H9 (cell line): ENCODE measurements at regions not wholly inside any gene's neighbourhood (a gene's known extent, or its start where the extent isn't known, plus 50 kb on each side); places are given as distances from the start of the nearest gene placed in this dataset.

ENCODE experiments used
- DNase-seq: peaks from one replicate; pipeline ENCODE4 v3.0.0-alpha.2; 2017
- H2AFZ ChIP-seq: one replicate; pipeline ENCODE4 v1.6.1; 2013; ENCODE audit warnings: mild to moderate bottlenecking, low read length, control low read depth, moderate library complexity
- H2AK5ac ChIP-seq: 2 replicates; pipeline ENCODE4 v1.6.1; 2013; ENCODE audit warnings: low read length, control low read depth, mixed read lengths; ENCODE audit not compliant: insufficient read length
- H2BK120ac ChIP-seq: one replicate; pipeline ENCODE4 v1.6.1; 2013; ENCODE audit warnings: low read depth, mild to moderate bottlenecking, low read length, control low read depth, inconsistent platforms; ENCODE audit not compliant: poor library complexity, severe bottlenecking
- H2BK12ac ChIP-seq: 2 replicates; pipeline ENCODE4 v1.6.1; 2013; ENCODE audit warnings: low read length, control low read depth, mixed read lengths, low read depth; ENCODE audit not compliant: insufficient read length
- H2BK15ac ChIP-seq: 2 replicates; pipeline ENCODE4 v1.6.1; 2013; ENCODE audit warnings: low read depth, low read length, control low read depth
- H2BK20ac ChIP-seq: one replicate; pipeline ENCODE4 v1.6.1; 2013; ENCODE audit warnings: low read depth, mild to moderate bottlenecking, low read length, control low read depth, inconsistent platforms; ENCODE audit not compliant: poor library complexity, severe bottlenecking
- H2BK5ac ChIP-seq: 2 replicates; pipeline ENCODE4 v1.6.1; 2013; ENCODE audit warnings: low read length, control low read depth, mixed read lengths; ENCODE audit not compliant: insufficient read length
- H3K14ac ChIP-seq: 2 replicates; pipeline ENCODE4 v1.6.1; 2013; ENCODE audit warnings: low read length, control low read depth; ENCODE audit not compliant: insufficient read depth
- H3K18ac ChIP-seq: 2 replicates; pipeline ENCODE4 v1.6.1; 2013; ENCODE audit warnings: low read depth, mild to moderate bottlenecking, mixed read lengths, low read length, control low read depth; ENCODE audit not compliant: insufficient read length
- H3K23ac ChIP-seq: 2 replicates; pipeline ENCODE4 v1.6.1; 2013; ENCODE audit warnings: low read length, control low read depth, mixed read lengths, low read depth; ENCODE audit not compliant: insufficient read length
- H3K23me2 ChIP-seq: 2 replicates; pipeline ENCODE4 v1.6.1; 2013; ENCODE audit warnings: low read depth, mild to moderate bottlenecking, mixed read lengths, low read length, control low read depth; ENCODE audit not compliant: insufficient read length, poor library complexity, severe bottlenecking
- H3K27ac ChIP-seq: 2 replicates; pipeline ENCODE4 v1.5.1; 2013; ENCODE audit warnings: low read length, control low read depth, mixed read lengths, low read depth; ENCODE audit not compliant: insufficient read length
- H3K27me3 ChIP-seq: 2 replicates; pipeline ENCODE4 v1.6.1; 2013; ENCODE audit warnings: low read length, control low read depth, inconsistent platforms; ENCODE audit not compliant: insufficient read depth
- H3K4ac ChIP-seq: 2 replicates; pipeline ENCODE4 v1.6.1; 2013; ENCODE audit warnings: low read depth, mild to moderate bottlenecking, control low read depth, inconsistent platforms, low read length, moderate library complexity
- H3K4me1 ChIP-seq: 2 replicates; pipeline ENCODE4 v1.6.1; 2013; ENCODE audit warnings: low read length, control low read depth, inconsistent platforms; ENCODE audit not compliant: insufficient read depth
- H3K4me2 ChIP-seq: 2 replicates; pipeline ENCODE4 v1.6.1; 2013; ENCODE audit warnings: low read length, control low read depth, mixed read lengths; ENCODE audit not compliant: insufficient read length, insufficient read depth
- H3K56ac ChIP-seq: 2 replicates; pipeline ENCODE4 v1.6.1; 2013; ENCODE audit warnings: low read depth, mild to moderate bottlenecking, mixed read lengths, low read length, control low read depth; ENCODE audit not compliant: insufficient read length
- H3K79me1 ChIP-seq: 2 replicates; pipeline ENCODE4 v1.6.1; 2013; ENCODE audit warnings: low read depth, mild to moderate bottlenecking, moderate library complexity, low read length, control low read depth, inconsistent platforms; ENCODE audit not compliant: insufficient read depth, poor library complexity, severe bottlenecking
- H3K79me2 ChIP-seq: 2 replicates; pipeline ENCODE4 v1.6.1; 2013; ENCODE audit warnings: low read length, control low read depth, inconsistent platforms; ENCODE audit not compliant: insufficient read depth
- H3K9ac ChIP-seq: 2 replicates; pipeline ENCODE4 v1.6.1; 2013; ENCODE audit warnings: low read length, control low read depth, mixed read lengths; ENCODE audit not compliant: insufficient read length; ENCODE audit errors: extremely low read depth
- H3K9me3 ChIP-seq: one replicate; pipeline ENCODE4 v1.6.1; 2013; ENCODE audit warnings: low read depth, low read length, inconsistent platforms; ENCODE audit not compliant: control insufficient read depth
- H3T11ph ChIP-seq: one replicate; pipeline ENCODE4 v1.6.1; 2013; ENCODE audit warnings: mild to moderate bottlenecking, low read length, control low read depth, inconsistent platforms
- H4K20me1 ChIP-seq: one replicate; pipeline ENCODE4 v1.6.1; 2013; ENCODE audit not compliant: control insufficient read depth, insufficient read length, insufficient read depth
- H4K5ac ChIP-seq: 2 replicates; pipeline ENCODE4 v1.6.1; 2013; ENCODE audit warnings: low read depth, mild to moderate bottlenecking, mixed read lengths, low read length, control low read depth; ENCODE audit not compliant: insufficient read length
- H4K8ac ChIP-seq: replicated peaks from 2 replicates; pipeline ENCODE4 v1.6.1; 2013; ENCODE audit warnings: low read length, control low read depth, mixed read lengths, low read depth; ENCODE audit not compliant: insufficient read length
- H4K91ac ChIP-seq: 2 replicates; pipeline ENCODE4 v1.6.1; 2013; ENCODE audit warnings: low read depth, mild to moderate bottlenecking, moderate library complexity, mixed read lengths, low read length, control low read depth; ENCODE audit not compliant: insufficient read length
- H3K27ac Mint-ChIP-seq, 3 experiments: 2 replicates in 2 of 3; 3 replicates in 1 of 3; pipeline ENCODE4 v1.8.0; 2020 to 2021; ENCODE audit warnings: mixed read lengths in 3 of 3, mild to moderate bottlenecking in 1 of 3, moderate library complexity in 1 of 3
- H3K27me3 Mint-ChIP-seq: 2 replicates; pipeline ENCODE4 v1.8.0; 2021; ENCODE audit warnings: low read depth, mild to moderate bottlenecking, moderate library complexity, mixed read lengths
- H3K36me3 Mint-ChIP-seq, 3 experiments: 2 replicates in 2 of 3; 3 replicates in 1 of 3; pipeline ENCODE4 v1.8.0; 2020 to 2021; ENCODE audit warnings: low read depth in 3 of 3, mixed read lengths in 3 of 3; ENCODE audit not compliant: insufficient read depth in 1 of 3
- H3K4me1 Mint-ChIP-seq, 2 experiments: 2 replicates each; pipeline ENCODE4 v1.8.0; 2020; ENCODE audit warnings: mixed read lengths in 2 of 2
- H3K4me3 Mint-ChIP-seq, 2 experiments: 2 replicates in 1 of 2; 3 replicates in 1 of 2; pipeline ENCODE4 v1.8.0; 2020 to 2021; ENCODE audit warnings: mild to moderate bottlenecking in 2 of 2, mixed read lengths in 2 of 2, moderate library complexity in 1 of 2
- H3K9me3 Mint-ChIP-seq, 2 experiments: 2 replicates in 1 of 2; 3 replicates in 1 of 2; pipeline ENCODE4 v1.8.0; 2020; ENCODE audit warnings: mild to moderate bottlenecking in 2 of 2, mixed read lengths in 2 of 2, moderate library complexity in 1 of 2
- WGBS: extraction: QIAGEN DNeasy Blood & Tissue Kit; methylation state at CpG from one replicate; pipeline ENCODE4 v1.1.7; 2013; ENCODE audit warnings: missing lambda C conversion rate, low lambda C conversion rate, mixed read lengths; ENCODE audit not compliant: insufficient read length; ENCODE audit errors: extremely low coverage; 5-methylcytosine and 5-hydroxymethylcytosine counted together
- TF ChIP-seq, protein P1 (sequence below): fragments of 200-600 bp; sonication (generic); conservative IDR thresholded peaks from 3 replicates; pipeline ENCODE4 v1.8.0; 2021; ENCODE audit warnings: antibody characterized with exemption, mild to moderate bottlenecking

DNA sequence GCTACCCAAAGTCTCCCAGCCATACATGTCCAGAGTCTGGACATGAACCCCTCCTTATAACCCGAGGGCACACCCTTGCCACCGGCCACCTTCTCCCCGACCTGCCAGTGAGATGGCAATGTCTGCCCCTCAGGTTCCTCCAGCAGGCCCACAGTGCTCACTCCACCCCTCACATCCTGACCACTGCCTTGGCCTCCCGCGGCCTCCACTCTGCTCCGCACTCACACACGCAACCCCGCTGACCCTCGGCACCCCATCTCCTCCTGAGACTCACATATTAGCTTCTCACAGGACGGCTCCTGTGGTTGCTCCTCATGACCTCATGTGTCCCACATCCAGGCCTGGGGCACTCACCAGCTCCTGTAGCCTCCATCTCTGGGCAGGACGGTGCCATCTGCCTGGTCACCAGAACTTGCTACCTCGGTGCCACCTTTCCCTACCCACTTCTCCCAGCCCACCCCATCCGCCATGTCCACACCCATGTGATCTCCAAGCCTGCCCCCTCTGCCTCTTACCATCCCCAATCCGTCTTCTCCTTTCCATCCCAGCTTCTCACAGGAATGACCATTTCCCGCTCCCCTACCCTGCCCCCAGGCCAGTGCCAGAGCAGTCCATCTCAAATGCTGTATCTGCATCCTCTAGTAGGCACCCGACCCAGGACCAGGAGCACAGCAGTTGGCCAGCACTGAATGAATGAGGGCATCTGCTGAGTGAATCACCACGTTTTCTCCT, 198.6 kb upstream of the DIO3 start:
- H3K9me3 ChIP-seq = no peaks in the 10 kb centered on the region
- H3K14ac ChIP-seq = no peak overlapping the region
- peak overlapping the region in 1 of 3 experiments; percentile 7; a peak in 1 of 7 replicates for H3K27ac Mint-ChIP-seq
- no peak overlapping the region for H3K18ac ChIP-seq
- H3K4me1 Mint-ChIP-seq = peaks cover 9 to 33% of the 10 kb centered on the region in 2 experiments
- no peak overlapping the region for H2BK15ac ChIP-seq
- no peak overlapping the region for H2BK12ac ChIP-seq
- DNase-seq = no peak
- no peak overlapping the region for H4K8ac ChIP-seq
- peaks cover 4% of the 10 kb centered on the region for H3K27me3 Mint-ChIP-seq
- TF ChIP-seq, protein P1, sequence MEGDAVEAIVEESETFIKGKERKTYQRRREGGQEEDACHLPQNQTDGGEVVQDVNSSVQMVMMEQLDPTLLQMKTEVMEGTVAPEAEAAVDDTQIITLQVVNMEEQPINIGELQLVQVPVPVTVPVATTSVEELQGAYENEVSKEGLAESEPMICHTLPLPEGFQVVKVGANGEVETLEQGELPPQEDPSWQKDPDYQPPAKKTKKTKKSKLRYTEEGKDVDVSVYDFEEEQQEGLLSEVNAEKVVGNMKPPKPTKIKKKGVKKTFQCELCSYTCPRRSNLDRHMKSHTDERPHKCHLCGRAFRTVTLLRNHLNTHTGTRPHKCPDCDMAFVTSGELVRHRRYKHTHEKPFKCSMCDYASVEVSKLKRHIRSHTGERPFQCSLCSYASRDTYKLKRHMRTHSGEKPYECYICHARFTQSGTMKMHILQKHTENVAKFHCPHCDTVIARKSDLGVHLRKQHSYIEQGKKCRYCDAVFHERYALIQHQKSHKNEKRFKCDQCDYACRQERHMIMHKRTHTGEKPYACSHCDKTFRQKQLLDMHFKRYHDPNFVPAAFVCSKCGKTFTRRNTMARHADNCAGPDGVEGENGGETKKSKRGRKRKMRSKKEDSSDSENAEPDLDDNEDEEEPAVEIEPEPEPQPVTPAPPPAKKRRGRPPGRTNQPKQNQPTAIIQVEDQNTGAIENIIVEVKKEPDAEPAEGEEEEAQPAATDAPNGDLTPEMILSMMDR = no peak
- no peaks in the 10 kb centered on the region for H3K4me1 ChIP-seq
- H4K5ac ChIP-seq = no peak overlapping the region
- H3K23me2 ChIP-seq = no peaks in the 10 kb centered on the region
- no peak overlapping the region for H3K4me3 Mint-ChIP-seq
- no peak overlapping the region for H2BK120ac ChIP-seq
- H3K27ac ChIP-seq = no peak overlapping the region
- H3K4ac ChIP-seq = no peak overlapping the region
- no peaks in the 10 kb centered on the region; a peak in 1 of 7 replicates for H3K36me3 Mint-ChIP-seq
- no peak overlapping the region for H3T11ph ChIP-seq
- H2BK20ac ChIP-seq = no peak overlapping the region
- H4K20me1 ChIP-seq = no peaks in the 10 kb centered on the region
- no peak overlapping the region for H2AFZ ChIP-seq
- H2AK5ac ChIP-seq = no peak overlapping the region
- no peaks in the 10 kb centered on the region for H3K27me3 ChIP-seq
- H3K9ac ChIP-seq = no peak overlapping the region
- H4K91ac ChIP-seq = no peak overlapping the region
- H3K79me1 ChIP-seq = no peaks in the 10 kb centered on the region
- H3K56ac ChIP-seq = no peak overlapping the region
- no peak overlapping the region for H3K23ac ChIP-seq
- H3K4me2 ChIP-seq = no peak overlapping the region
- no peaks in the 10 kb centered on the region for H3K79me2 ChIP-seq
- no peak overlapping the region for H2BK5ac ChIP-seq
- WGBS = no CpG with 5 or more reads among the region's 17 CpGs
- no peaks in the 10 kb centered on the region; a peak in 1 of 5 replicates for H3K9me3 Mint-ChIP-seq
